ENCODE measurements at regions not wholly inside any gene's neighbourhood (a gene's known extent, or its start where the extent isn't known, plus 50 kb on each side); places are given as distances from the start of the nearest gene placed in this dataset.

DNA sequence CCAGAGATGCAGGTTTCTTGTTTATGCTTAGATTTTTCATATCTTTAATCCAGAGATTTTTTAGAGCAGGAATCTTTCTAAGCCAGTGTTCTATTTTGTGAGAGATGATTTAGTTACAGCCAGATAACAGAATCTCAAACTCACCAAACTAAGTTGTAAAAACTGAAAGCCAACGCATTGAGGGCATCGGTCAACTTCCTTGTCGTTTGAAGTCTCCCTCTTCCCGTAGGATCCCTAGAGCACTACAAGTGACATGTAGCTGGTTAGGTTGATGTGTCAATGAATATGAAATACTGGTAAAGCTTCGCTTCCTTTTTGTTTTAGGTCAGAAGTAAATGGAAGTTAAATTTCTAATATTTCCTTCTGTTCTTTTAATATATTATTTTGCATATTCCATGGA, 139.6 kb downstream of the YIPF5 start:
- H3K9me3 ChIP-seq (ENCODE audit: control insufficient read depth, low read depth, low read length): no peaks in the 10 kb centered on the region
- no peak overlapping the region for H3K56ac ChIP-seq (ENCODE audit: insufficient read length, low read depth, low read length)
- H3K27ac ChIP-seq (ENCODE audit: insufficient read length, low read depth, low read length): no peak overlapping the region
- no peak overlapping the region for H4K91ac ChIP-seq (ENCODE audit: insufficient read length, low read depth, low read length)
- no peaks in the 10 kb centered on the region for H3K79me2 ChIP-seq (ENCODE audit: insufficient read depth, low read length)
- no peak overlapping the region for H2BK15ac ChIP-seq (ENCODE audit: low read depth, low read length)
- H3K23ac ChIP-seq (ENCODE audit: insufficient read length, low read depth, low read length): no peak overlapping the region
- H2BK12ac ChIP-seq (ENCODE audit: insufficient read length, low read depth, low read length): no peak overlapping the region
- no peak overlapping the region for H2AFZ ChIP-seq (ENCODE audit: low read length)
- no peaks in the 10 kb centered on the region for H3K4me1 ChIP-seq (ENCODE audit: insufficient read depth, low read length)
- Mint-ChIP-seq H3K27me3 (ENCODE audit: low read depth) (no peaks in the 10 kb centered on the region), H3K27ac (no peak overlapping the region), H3K9me3 (no peaks in the 10 kb centered on the region), H3K4me3 (no peak overlapping the region), H3K36me3 (ENCODE audit: insufficient read depth in 1 of 3, low read depth in 3 of 3) (no peaks in the 10 kb centered on the region), H3K4me1 (peaks cover 0 to 5% of the 10 kb centered on the region in 2 experiments; a peak in 2 of 4 replicates)
- no peaks in the 10 kb centered on the region for H3K79me1 ChIP-seq (ENCODE audit: insufficient read depth, low read depth, low read length, poor library complexity, severe bottlenecking)
- no peaks in the 10 kb centered on the region for H3K23me2 ChIP-seq (ENCODE audit: insufficient read length, low read depth, low read length, poor library complexity, severe bottlenecking)
- no peaks in the 10 kb centered on the region for H3K27me3 ChIP-seq (ENCODE audit: insufficient read depth, low read length)
- no peak for DNase-seq
- H3K18ac ChIP-seq (ENCODE audit: insufficient read length, low read depth, low read length): no peak overlapping the region
- H3K9ac ChIP-seq (ENCODE audit: extremely low read depth, insufficient read length, low read length): no peak overlapping the region
- WGBS (ENCODE audit: extremely low coverage, insufficient read length, low lambda C conversion rate): no CpG with 5 or more reads among the region's 5 CpGs
- no peak overlapping the region for H4K5ac ChIP-seq (ENCODE audit: insufficient read length, low read depth, low read length)
- no peak overlapping the region for H3K14ac ChIP-seq (ENCODE audit: insufficient read depth, low read length)
- H2BK5ac ChIP-seq (ENCODE audit: insufficient read length, low read length): no peak overlapping the region
- no peak overlapping the region for H3K4ac ChIP-seq (ENCODE audit: low read depth, low read length)
- H3K4me2 ChIP-seq (ENCODE audit: insufficient read depth, insufficient read length, low read length): no peak overlapping the region
- no peaks in the 10 kb centered on the region for H4K20me1 ChIP-seq (ENCODE audit: control insufficient read depth, insufficient read depth, insufficient read length)
- no peak overlapping the region for H4K8ac ChIP-seq (replicated peaks; ENCODE audit: insufficient read length, low read depth, low read length)
- no peak overlapping the region for H2BK120ac ChIP-seq (ENCODE audit: low read depth, low read length, poor library complexity, severe bottlenecking)
- no peak overlapping the region for H2BK20ac ChIP-seq (ENCODE audit: low read depth, low read length, poor library complexity, severe bottlenecking)
- no peak overlapping the region for H3T11ph ChIP-seq (ENCODE audit: low read length)
- H2AK5ac ChIP-seq (ENCODE audit: insufficient read length, low read length): no peak overlapping the region
- TF ChIP-seq, protein P1, sequence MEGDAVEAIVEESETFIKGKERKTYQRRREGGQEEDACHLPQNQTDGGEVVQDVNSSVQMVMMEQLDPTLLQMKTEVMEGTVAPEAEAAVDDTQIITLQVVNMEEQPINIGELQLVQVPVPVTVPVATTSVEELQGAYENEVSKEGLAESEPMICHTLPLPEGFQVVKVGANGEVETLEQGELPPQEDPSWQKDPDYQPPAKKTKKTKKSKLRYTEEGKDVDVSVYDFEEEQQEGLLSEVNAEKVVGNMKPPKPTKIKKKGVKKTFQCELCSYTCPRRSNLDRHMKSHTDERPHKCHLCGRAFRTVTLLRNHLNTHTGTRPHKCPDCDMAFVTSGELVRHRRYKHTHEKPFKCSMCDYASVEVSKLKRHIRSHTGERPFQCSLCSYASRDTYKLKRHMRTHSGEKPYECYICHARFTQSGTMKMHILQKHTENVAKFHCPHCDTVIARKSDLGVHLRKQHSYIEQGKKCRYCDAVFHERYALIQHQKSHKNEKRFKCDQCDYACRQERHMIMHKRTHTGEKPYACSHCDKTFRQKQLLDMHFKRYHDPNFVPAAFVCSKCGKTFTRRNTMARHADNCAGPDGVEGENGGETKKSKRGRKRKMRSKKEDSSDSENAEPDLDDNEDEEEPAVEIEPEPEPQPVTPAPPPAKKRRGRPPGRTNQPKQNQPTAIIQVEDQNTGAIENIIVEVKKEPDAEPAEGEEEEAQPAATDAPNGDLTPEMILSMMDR (conservative IDR thresholded peaks at IDR 0.05): no peak
